HCT116 (cell line): ENCODE measurements at regions not wholly inside any gene's neighbourhood (a gene's known extent, or its start where the extent isn't known, plus 50 kb on each side); places are given as distances from the start of the nearest gene placed in this dataset.

ENCODE experiments used
- POLR2A ChIP-seq: IDR thresholded peaks from 2 replicates; pipeline ENCODE4 v1.7.0; 2011; ENCODE audit warnings: borderline replicate concordance; ENCODE audit not compliant: insufficient read depth, insufficient read length; ENCODE audit errors: extremely low read depth
- SP1 ChIP-seq: IDR thresholded peaks from 2 replicates; pipeline ENCODE4 v1.6.1; 2012; ENCODE audit warnings: low read depth
- TF ChIP-seq, protein P1 (sequence below), 3 experiments: fragments of 200-600 bp in 1 of 3; sonication (generic) in 1 of 3; IDR thresholded peaks in 2 of 3; conservative IDR thresholded peaks in 1 of 3; 2 replicates each; pipeline ENCODE4 v1.5.1; 2012 to 2017; ENCODE audit warnings: low read depth in 2 of 3, low read length in 2 of 3, antibody characterized with exemption in 1 of 3, borderline replicate concordance in 1 of 3, control low read depth in 1 of 3, mild to moderate bottlenecking in 1 of 3, mixed read lengths in 1 of 3, mixed run types in 1 of 3, moderate library complexity in 1 of 3; ENCODE audit not compliant: insufficient read depth in 1 of 3
- TF ChIP-seq, protein P2 (sequence below): IDR thresholded peaks from 2 replicates; pipeline ENCODE4 v1.6.1; 2012

DNA sequence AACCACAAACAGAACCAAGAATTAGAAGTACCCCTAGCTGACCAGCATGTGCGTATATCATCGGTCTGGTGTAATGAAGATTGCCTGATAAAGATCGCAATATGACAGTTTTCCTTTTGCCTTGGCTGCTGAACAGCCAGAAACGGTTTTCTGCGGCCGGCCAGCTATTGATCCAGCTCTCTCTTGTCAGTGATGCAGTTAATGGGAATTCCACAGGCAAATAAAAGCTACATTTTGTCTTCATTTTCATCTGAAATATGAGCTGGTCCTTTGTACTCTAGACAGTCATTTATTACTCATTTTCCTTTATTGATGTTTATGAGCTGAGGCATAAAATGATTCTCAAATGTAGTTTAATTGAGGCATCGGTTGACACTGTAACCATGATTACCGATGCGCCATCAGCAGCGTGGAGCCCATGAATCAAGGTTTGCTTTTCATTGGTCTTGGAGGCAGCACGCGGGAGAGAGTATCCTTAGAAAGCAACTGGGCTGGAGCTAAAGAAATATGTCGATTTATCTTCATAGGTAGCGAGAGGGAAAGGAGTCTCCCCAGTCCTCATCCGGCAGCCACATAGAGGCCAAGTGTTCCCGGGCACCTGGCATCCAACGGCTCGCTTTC lies 535.2 kb downstream of the GALR1 start:
- TF ChIP-seq, protein P1, sequence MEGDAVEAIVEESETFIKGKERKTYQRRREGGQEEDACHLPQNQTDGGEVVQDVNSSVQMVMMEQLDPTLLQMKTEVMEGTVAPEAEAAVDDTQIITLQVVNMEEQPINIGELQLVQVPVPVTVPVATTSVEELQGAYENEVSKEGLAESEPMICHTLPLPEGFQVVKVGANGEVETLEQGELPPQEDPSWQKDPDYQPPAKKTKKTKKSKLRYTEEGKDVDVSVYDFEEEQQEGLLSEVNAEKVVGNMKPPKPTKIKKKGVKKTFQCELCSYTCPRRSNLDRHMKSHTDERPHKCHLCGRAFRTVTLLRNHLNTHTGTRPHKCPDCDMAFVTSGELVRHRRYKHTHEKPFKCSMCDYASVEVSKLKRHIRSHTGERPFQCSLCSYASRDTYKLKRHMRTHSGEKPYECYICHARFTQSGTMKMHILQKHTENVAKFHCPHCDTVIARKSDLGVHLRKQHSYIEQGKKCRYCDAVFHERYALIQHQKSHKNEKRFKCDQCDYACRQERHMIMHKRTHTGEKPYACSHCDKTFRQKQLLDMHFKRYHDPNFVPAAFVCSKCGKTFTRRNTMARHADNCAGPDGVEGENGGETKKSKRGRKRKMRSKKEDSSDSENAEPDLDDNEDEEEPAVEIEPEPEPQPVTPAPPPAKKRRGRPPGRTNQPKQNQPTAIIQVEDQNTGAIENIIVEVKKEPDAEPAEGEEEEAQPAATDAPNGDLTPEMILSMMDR (IDR thresholded peaks at IDR 0.05 in 2 of 3, conservative IDR thresholded peaks at IDR 0.05 in 1 of 3; ENCODE audit: borderline replicate concordance in 1 of 3, insufficient read depth in 1 of 3, low read depth in 2 of 3, low read length in 2 of 3), result no peak
- no peak for TF ChIP-seq POLR2A
- TF ChIP-seq SP1, result no peak
- TF ChIP-seq, protein P2, sequence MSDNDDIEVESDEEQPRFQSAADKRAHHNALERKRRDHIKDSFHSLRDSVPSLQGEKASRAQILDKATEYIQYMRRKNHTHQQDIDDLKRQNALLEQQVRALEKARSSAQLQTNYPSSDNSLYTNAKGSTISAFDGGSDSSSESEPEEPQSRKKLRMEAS, result no peak
